Transverse colon (tissue), 4 donors: ENCODE measurements at regions not wholly inside any gene's neighbourhood (a gene's known extent, or its start where the extent isn't known, plus 50 kb on each side); places are given as distances from the start of the nearest gene placed in this dataset.
A peak's percentile ranks its signal among the peaks of the same experiment; 100 is the strongest.
"Not testable (repeated sequence)": the region's sequence is repeated elsewhere in the genome, so short reads cannot be mapped to it uniquely, and the experiment has no call there.

Experiments used
- DNase-seq: peaks from one replicate; pipeline ENCODE4 v3.0.0-alpha.2; 2019
- H3K27ac ChIP-seq, 4 donors: fragments of 200-600 bp; sonication (generic); 2 replicates each; pipeline ENCODE4 v1.5.1; 2016 to 2018; ENCODE audit warnings: inconsistent platforms in 4 of 4
- H3K27me3 ChIP-seq: fragments of 200-600 bp; sonication (generic); 2 replicates; pipeline ENCODE4 v1.5.1; 2017; ENCODE audit warnings: inconsistent platforms
- H3K36me3 ChIP-seq, 4 donors: fragments of 200-600 bp; sonication (generic); 2 replicates each; pipeline ENCODE4 v1.5.1; 2017 to 2019; ENCODE audit warnings: inconsistent platforms in 4 of 4
- H3K4me1 ChIP-seq, 4 donors: fragments of 200-600 bp; sonication (generic); 2 replicates each; pipeline ENCODE4 v1.5.1; 2017 to 2020; ENCODE audit warnings: inconsistent platforms in 4 of 4
- H3K4me3 ChIP-seq, 4 donors: fragments of 200-600 bp; sonication (generic); 1 replicate in 1 of 4; 2 replicates in 3 of 4; pipeline versions ENCODE4 v1.5.1 to v1.6.1; 2017 to 2019; ENCODE audit warnings: inconsistent platforms in 4 of 4
- H3K9me3 ChIP-seq, 2 donors: fragments of 200-600 bp; sonication (generic); 2 replicates each; pipeline ENCODE4 v1.5.1; 2017 to 2019; ENCODE audit warnings: inconsistent platforms in 2 of 2
- EP300 ChIP-seq: sonication (generic); formaldehyde crosslinking; IDR thresholded peaks from one replicate; pipeline ENCODE4 v1.6.1; 2017; ENCODE audit warnings: antibody characterized with exemption, low read depth
- POLR2A ChIP-seq: fragments of 450-650 bp; IDR thresholded peaks from one replicate; pipeline ENCODE4 v1.6.1; 2016; ENCODE audit warnings: antibody characterized with exemption, mild to moderate bottlenecking, moderate library complexity
- POLR2AphosphoS5 ChIP-seq, 3 donors: sonication (generic); formaldehyde crosslinking; IDR thresholded peaks; one replicate each; pipeline ENCODE4 v1.6.1; 2016; ENCODE audit warnings: antibody characterized with exemption in 3 of 3
- WGBS, 2 donors: methylation state at CpG; one replicate each; pipeline ENCODE4 v1.1.5; 2018; ENCODE audit warnings: low coverage in 1 of 2; 5-methylcytosine and 5-hydroxymethylcytosine counted together
- in situ Hi-C, 4 donors: fragments of 200-750 bp; cut with MboI; loops; one replicate each; pipeline versions ENCODE4 v1.15.0 to v1.15.1; 2017; ENCODE audit warnings: low sequenced_read_pairs in 3 of 4, low pct_ligation_motif_present in 1 of 4, low pct_unique_long_range_greater_than_20kb in 1 of 4
- intact Hi-C: fragments of 100-400 bp; cut with DNase I; formaldehyde crosslinking; loops from one replicate; pipeline ENCODE4 v1.15.1; 2023; ENCODE audit warnings: low total_unique reads
- TF ChIP-seq, protein P1 (sequence below), 5 experiments: fragments of 200-600 bp in 3 of 5; fragments of 450-650 bp in 2 of 5; sonication (generic) in 3 of 5; IDR thresholded peaks; 1 replicate in 2 of 5; 2 replicates in 3 of 5; pipeline ENCODE4 v1.5.1; 2016 to 2017; ENCODE audit warnings: antibody characterized with exemption in 5 of 5, inconsistent platforms in 3 of 5, mild to moderate bottlenecking in 2 of 5, moderate library complexity in 1 of 5

DNA sequence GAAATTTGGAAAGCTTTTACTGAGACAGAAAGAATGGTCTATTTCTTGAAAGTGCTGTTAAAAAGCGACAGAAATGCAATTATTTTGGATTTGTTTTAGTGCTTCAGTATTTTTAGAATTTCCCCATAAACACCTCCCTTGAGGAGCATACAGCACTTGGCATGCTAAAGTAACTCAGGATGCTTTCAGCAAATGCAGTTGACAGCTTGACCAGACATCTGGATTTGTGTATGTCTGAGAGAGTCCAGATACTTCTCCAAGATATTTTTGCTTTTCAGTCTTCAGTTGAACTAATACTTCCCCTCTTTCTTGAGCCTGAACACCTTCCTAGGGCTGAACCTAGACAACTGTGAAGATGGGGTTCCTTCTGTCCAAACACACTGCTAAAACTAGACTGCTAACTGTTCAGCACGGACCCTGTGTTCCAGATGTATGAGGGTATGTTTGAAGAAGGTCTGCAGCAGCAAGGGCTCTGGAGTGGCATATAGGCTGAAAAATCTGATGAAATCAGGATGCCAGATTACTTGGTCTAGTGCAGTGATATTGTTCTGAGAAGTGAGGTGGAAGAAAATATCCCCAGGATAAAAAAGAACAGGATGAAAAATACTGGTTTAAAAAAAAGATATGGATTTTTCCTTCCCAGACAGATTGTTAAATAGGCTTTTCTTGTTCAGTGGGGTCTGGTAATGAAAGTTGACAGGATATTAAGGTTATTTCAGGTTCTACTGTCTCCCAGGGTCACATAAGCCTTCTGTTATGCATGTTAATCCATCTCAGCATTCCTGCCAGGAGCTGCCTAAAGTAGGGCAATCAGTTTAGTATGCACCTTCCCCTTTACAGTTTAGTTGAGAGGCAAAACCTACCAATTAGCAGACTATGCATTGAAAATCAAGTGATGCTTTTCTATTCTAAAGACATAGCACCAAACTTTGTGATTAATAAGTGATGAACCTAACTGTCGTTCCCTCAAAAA is 516.9 kb upstream of the TBL1XR1 start:
- WGBS, 2 donors: 77 to 80% methylated on average over 3 of the region's 3 CpGs
- Histone ChIP-seq H3K27ac (peak overlapping the region in 1 of 4 donors; percentile 5), H3K27me3 (no peaks in the 10 kb centered on the region), H3K4me1 (no peaks in the 10 kb centered on the region), H3K4me3 (no peak overlapping the region), H3K36me3 (no peaks in the 10 kb centered on the region), H3K9me3 (no peaks in the 10 kb centered on the region)
- in situ Hi-C loops (no loop called here), intact Hi-C loops (no loop called here)
- DNase-seq: no peak
- TF ChIP-seq POLR2A: no peak
- no peak for TF ChIP-seq EP300
- TF ChIP-seq, protein P1, sequence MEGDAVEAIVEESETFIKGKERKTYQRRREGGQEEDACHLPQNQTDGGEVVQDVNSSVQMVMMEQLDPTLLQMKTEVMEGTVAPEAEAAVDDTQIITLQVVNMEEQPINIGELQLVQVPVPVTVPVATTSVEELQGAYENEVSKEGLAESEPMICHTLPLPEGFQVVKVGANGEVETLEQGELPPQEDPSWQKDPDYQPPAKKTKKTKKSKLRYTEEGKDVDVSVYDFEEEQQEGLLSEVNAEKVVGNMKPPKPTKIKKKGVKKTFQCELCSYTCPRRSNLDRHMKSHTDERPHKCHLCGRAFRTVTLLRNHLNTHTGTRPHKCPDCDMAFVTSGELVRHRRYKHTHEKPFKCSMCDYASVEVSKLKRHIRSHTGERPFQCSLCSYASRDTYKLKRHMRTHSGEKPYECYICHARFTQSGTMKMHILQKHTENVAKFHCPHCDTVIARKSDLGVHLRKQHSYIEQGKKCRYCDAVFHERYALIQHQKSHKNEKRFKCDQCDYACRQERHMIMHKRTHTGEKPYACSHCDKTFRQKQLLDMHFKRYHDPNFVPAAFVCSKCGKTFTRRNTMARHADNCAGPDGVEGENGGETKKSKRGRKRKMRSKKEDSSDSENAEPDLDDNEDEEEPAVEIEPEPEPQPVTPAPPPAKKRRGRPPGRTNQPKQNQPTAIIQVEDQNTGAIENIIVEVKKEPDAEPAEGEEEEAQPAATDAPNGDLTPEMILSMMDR (IDR thresholded peaks at IDR 0.05): no peak
- TF ChIP-seq POLR2AphosphoS5 (IDR thresholded peaks at IDR 0.05): no peak

DNA sequence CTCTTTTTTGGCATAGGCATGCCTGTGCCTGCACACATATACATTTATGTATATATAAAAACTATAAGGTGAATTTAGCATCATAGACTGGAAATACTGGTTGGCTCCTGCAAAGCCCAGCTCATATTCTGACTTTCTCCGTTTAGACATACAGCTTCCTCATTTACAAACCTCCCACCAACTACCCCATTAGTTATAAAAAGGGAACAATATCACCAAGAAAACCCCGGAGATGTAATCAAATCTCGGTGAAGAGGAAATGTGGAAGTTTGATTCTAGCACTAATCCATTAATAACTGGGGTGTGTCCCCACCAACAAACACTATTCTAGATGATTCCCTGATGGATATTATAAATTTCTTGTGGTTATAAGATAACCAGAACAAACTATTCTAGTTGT is 517.7 kb upstream of the TBL1XR1 start:
- 51 to 56% methylated on average over 3 of the region's 3 CpGs for WGBS, 2 donors
- in situ Hi-C loops: no loop called here
- no peak overlapping the region for H3K27ac ChIP-seq

DNA sequence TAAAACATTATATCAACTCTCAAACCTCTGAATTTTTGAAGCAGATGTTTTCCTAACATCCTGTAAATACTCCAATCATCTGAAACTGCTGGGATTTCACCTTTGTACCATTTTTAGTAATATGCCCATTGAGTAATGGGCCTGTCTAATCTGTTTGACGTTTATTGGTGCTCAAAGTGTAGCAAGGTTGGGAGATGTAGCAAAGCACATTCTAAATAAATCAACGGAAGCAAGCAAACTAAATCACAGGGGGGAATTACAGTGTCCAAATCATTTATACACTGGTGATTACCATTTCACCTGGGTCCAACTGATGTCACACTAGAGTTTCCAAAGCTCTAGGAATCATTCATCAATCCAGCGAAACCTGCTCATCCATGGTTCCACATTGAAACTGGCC is 518.7 kb upstream of the TBL1XR1 start:
- intact Hi-C loops: no loop called here
- in situ Hi-C loops: no loop called here
- no peak overlapping the region for H3K27ac ChIP-seq
- no peak for DNase-seq
- no peaks in the 10 kb centered on the region for H3K36me3 ChIP-seq
- 82 to 100% methylated on average over 1 to 3 of the region's 3 CpGs for WGBS, 2 donors
- no peaks in the 10 kb centered on the region for H3K27me3 ChIP-seq
- no peaks in the 10 kb centered on the region for H3K4me1 ChIP-seq
- no peak overlapping the region for H3K4me3 ChIP-seq
- H3K9me3 ChIP-seq: no peaks in the 10 kb centered on the region
- TF ChIP-seq EP300: no peak
- no peak for TF ChIP-seq POLR2A
- TF ChIP-seq, protein P1 (IDR thresholded peaks at IDR 0.05): no peak
- no peak for TF ChIP-seq POLR2AphosphoS5 (IDR thresholded peaks at IDR 0.05)

More for the DNA sequence above, 517.7 kb upstream of the TBL1XR1 start:
- H3K27me3 ChIP-seq: no peaks in the 10 kb centered on the region
- no peaks in the 10 kb centered on the region for H3K9me3 ChIP-seq
- H3K36me3 ChIP-seq: no peaks in the 10 kb centered on the region
- TF ChIP-seq EP300: no peak
- TF ChIP-seq POLR2AphosphoS5 (IDR thresholded peaks at IDR 0.05): no peak
- no peak for TF ChIP-seq POLR2A
- TF ChIP-seq, protein P1 (IDR thresholded peaks at IDR 0.05): no peak
- no peak for DNase-seq
- intact Hi-C loops: no loop called here
- H3K4me3 ChIP-seq: no peak overlapping the region
- H3K4me1 ChIP-seq: no peaks in the 10 kb centered on the region

DNA sequence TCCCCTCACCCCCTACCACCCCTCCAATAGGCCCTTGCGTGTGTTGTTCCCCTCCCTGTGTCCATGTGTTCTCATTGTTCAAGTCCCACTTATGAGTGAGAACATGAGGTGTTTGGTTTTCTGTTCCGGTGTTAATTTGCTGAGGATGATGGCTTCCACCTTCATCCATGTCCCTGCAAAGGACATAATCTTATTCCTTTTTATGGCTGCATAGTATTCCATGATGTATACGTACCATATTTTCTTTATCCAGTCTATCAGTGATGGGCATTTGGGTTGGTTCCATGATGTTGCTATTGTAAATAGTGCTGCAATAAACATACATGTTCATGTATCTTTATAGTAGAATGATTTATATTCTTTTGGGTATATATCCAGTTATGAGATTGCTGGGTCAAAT is 523.6 kb upstream of the TBL1XR1 start:
- H3K27ac ChIP-seq: peak overlapping the region in 1 of 4 donors; percentile 27
- H3K27me3 ChIP-seq, intact Hi-C loops, DNase-seq, H3K9me3 ChIP-seq, H3K36me3 ChIP-seq, H3K4me3 ChIP-seq, in situ Hi-C loops: not testable (repeated sequence)
- H3K4me1 ChIP-seq: peaks cover 5 to 36% (median 17%) of the 10 kb centered on the region in 4 donors
- WGBS, 2 donors: 88 to 92% methylated on average over 2 to 3 of the region's 3 CpGs
